HG02571 (cell line): ENCODE measurements at regions not wholly inside any gene's neighbourhood (a gene's known extent, or its start where the extent isn't known, plus 50 kb on each side); places are given as distances from the start of the nearest gene placed in this dataset.
"Not testable (repeated sequence)": the region's sequence is repeated elsewhere in the genome, so short reads cannot be mapped to it uniquely, and the experiment has no call there.

ENCODE experiments used
- ATAC-seq: cut with Tn5 transposase; IDR thresholded peaks from one replicate; pipeline ENCODE4 v1.9.1; 2021; ENCODE audit warnings: mild to moderate bottlenecking, moderate library complexity; ENCODE audit not compliant: unreplicated experiment

DNA sequence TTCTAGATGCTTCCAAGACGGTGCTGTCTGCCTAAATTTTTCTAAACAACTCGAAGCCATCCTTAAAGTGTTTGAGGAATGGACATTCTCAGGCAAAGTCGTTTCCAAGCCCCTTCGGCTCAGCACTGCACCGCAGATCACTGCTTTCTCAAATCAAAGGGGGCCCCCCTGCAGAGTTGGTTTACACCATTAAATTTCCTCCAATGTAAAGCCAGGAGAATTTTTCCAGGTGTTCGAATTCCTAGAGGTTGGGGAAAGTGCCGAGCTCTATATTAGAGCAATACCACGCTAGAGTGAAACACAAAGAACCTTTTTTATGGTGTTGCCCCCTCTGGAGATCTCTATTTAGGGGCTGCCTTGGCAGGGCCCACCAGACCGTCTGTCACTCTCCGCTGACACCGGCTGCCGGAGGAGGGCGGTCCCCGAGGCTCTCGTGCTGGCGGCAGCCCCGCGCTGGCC is 277.9 kb upstream of the NR2F2 start:
- ATAC-seq = no peak

DNA sequence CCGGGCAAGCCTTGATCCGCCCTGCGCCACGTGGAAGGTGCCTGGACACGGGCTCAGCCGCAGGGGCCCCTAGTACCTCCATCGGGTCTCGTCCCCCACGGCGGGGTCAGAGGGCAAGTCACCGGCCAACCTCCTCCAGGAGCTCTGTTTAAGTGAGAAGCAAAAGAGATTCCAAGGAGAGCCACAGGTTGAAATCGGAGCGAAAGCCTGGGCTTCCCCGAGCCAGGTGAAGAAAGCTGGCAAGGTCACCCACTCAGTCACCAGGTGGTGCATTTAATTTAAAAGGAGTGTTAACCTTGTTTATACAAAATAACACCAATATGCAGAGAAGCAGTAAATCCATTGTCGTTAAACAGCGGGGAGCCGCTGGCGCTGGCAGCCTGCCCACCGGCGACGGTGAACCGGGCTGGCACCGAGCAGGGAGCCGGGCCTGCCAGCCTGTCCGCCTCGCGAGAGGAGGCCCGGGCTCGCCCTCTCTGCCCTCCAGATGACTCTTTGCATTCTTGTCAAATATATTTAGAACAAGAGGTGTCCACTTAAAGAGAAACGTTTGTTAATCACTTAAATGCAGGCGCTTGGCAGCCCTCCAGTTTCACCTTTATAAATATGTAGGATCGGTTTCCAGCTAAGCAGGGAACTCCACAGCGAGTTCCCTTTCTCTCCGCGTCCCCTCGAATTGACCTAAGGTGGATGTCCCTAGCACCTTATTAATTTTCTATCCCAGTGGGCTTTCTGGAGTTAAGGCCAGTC is 277.3 kb upstream of the NR2F2 start:
- no peak for ATAC-seq

DNA sequence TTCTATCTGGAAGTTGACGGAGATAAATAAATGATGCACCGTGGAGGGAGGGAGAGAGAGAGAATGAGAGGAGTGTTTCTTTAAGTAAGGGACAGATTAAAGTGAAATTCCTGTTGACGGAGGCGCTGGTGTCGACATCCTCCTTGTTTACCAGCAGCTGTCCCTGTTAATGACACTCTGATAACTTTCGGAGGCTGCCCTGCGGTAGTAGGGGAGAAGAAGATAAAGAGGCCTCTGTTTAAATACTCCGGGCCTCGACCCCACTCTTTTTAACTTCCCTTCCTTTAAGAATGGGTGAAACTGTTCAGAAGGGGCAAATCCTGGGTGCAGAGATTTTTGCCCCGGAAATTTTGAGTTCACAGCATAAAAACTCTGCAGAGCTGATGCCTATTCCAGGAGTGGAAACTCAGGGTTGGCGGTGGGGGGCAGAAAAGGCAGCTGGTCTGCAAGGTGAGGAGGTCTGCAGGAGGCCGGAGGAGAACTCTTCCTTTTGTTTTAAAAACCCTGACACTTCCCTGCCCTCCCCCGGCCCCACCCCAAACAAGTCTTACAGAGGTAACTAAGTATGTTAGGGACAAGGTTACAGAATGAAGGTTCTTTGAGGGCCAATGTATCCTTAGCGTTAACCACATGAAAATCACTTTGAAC is 276.6 kb upstream of the NR2F2 start:
- no peak for ATAC-seq

DNA sequence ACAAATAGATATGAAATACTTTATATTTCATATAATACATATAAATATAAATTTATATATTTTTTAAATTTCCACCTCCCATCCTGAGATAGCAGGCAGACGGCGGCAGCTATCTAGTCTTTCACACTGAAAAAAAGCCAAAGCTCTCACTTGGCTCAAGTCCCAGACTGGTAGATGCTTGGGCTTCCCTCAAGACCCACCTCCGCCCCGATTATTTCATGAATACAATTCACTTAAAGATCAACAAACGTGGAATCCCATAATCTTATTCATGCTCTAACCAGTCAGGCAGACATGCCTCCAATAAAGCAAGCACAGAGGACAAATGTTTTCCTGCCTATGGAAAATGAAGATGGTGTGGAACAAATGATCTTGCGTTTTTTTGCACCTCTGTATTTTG is 275.9 kb upstream of the NR2F2 start:
- ATAC-seq = no peak

DNA sequence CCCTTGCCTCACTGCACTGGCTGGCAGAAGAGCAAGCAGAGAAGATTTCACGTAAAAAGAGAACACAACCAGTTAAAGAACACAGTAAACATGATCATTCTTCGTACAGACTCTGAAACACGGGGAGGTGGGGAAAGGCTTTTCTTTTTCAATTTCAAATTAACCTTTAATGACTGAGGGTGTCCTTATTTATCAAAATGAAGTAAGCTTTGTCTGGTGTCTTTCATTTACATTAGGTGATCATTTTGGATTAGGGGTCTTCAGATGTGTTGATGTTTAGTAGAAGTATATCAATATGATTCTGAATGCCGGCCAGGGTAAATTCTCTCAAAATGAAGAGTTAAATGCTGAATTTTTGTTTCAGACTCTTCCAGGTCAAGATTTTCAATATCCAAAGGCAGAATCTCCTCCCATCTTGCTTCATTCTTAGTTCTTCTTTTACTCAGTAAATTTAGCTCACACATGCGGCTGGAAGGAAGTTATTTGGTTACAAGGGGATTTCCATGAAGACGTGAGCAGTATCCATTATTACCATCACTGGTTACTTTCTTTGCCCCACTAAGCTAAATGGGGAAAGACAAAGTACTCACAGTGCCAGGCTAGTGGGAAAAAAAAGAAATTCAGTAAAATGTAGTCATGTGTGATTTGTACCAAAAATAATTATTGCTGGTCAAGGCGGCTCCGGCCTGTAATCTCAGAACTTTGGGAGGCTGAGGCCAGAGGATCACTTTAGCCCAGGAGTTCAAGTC is 272.2 kb upstream of the NR2F2 start:
- peak; percentile 89 for ATAC-seq

DNA sequence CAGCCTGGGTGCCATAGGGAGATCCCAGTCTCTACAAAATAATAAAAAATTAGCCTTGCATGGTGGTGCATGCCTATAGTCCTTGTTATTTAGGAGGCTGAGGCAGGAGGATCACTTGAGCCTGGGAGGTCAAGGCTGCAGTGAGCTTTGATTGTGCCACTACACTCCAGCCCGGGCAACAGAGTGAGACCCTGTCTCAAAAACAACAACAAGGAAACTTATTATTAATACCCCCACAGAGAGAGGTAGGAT is 271.7 kb upstream of the NR2F2 start:
- not testable (repeated sequence) for ATAC-seq

DNA sequence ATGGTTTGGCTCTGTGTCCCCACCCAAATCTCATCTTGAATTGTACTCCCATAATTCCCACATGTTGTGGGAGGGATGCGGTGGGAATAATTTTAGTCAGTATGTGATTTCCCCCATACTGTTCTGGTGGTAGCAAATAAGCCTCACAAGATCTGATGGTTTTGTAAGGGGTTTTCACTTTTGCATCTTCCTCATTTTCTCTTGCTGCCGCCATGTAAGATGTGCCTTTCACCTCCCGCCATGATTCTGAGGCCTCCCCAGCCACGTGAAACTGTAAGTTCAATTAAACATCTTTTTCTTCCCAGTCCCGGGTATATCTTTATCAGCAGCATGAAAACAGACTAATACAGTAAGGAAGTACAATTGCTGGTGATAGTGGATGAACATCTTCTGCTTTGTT is 269.9 kb upstream of the NR2F2 start:
- ATAC-seq = not testable (repeated sequence)

DNA sequence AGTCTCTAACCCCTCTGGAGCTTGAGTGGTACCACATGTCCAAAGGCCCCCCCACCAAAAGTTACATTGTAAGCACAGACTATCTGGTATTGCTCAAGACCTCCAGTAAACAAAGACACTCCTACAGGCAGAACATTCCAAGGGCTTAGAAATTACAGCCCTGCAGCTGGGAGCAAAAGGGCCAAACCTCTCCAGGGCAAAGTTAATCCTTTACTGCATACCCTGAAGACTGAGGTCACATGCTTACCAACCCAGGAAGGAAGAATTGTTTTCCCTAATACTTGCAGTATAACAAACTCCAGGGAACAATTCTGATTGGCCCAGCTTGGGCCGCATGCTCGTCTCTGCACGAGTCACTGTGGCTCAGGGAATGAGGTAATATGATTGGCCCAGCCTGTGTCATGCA is 266.1 kb upstream of the NR2F2 start:
- ATAC-seq = no peak

DNA sequence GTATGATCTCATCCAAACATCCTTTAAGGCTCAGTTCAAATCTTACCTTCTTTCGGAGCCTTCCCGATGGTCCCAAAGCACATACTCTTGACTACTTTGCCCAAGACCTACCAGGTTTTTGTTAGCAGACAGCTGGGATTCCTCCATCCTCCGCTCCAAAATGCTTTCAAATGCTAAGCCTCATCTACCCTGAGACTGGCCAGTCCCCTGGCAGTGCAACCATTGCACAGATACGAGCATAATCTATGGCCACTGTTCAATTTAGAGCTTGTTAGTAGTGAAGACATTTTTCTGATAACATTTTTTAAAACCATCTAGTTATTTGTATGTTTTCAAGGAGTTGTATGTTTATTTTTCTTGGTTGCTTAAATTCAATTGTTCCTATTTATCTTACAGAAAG is 264.4 kb upstream of the NR2F2 start:
- no peak for ATAC-seq

DNA sequence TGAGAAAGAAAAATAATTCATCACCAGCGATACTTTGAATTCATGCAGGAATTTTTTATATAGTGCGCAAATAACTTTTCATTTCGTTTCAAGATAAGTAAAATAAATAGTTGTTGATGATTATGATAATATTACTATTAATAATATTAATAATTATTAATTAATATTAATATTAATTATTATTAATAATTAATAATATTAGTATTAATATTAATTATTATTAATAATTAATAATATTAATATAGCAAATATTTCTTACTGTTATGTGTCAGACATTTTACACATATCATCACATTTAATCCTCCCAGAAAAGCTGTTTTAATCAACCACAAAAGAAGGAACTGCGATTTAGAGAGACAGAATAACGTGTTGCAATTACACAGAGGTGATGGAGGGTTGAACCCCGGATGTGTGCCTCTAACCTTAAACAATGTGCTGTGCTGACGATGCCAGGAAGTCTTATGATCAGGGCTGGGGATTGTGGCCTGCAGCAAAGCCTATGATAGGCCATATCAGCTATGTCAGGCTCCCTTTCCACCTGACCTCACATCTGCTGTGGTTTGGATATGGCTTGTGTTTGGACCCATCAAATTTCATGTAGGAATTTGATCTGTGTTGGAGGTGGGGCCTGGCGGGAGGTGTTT is 263.5 kb upstream of the NR2F2 start:
- ATAC-seq = no peak

DNA sequence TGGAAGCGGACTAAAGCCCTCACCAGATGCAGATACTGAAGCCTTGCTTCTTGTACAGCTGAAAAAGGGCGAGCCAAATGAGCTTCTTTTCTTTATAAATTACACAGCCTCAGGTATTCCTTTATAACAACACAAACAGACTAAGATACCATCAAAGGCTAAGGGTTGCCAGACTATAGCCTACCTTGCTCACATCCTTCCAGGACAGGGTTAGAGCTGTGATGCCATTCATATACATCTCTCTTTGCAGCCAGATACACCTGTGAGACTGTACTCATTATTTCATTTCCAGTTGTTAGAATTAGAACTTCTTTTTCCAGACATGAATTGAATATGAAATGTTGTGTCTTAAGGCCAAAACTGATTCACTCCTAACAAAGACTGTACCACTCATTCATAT is 262.8 kb upstream of the NR2F2 start:
- no peak for ATAC-seq

DNA sequence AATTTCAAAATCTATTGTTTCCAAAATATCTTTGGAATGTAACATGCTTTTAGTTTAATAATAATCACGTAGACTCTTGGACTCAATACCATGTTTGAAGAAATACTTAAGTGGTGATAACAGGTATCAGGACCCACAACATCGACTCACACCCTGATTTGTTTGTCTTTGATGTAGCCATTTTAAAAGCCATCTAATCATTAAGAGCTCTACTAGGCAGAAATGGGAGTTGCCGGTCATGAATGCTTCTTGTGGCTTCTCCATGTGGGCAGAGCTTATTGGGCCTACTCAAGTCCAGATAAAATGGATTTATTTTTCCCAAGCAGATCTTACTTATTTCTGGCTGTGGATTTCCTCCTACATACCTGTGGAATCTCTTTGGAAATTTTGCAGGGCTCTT is 261.6 kb upstream of the NR2F2 start:
- no peak for ATAC-seq

DNA sequence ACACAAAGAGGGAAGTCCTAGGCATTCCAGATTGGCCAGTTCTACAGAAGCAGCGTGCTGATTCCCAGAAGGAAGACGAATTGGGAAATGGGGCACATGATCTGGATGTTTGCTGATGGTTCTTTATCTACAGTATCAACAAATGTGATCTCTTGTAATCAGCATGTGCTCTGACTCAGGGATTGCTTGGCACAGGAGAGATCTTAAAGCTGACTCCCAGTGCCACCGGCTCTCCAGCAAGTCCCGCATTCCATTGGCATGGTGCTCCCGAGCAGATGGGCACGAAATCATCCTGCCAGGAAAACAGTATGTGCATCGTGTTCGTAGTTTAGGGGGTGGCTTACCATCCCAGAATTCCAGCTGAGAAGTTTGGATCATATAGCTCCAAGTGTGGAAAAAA is 259.9 kb upstream of the NR2F2 start:
- ATAC-seq = no peak

DNA sequence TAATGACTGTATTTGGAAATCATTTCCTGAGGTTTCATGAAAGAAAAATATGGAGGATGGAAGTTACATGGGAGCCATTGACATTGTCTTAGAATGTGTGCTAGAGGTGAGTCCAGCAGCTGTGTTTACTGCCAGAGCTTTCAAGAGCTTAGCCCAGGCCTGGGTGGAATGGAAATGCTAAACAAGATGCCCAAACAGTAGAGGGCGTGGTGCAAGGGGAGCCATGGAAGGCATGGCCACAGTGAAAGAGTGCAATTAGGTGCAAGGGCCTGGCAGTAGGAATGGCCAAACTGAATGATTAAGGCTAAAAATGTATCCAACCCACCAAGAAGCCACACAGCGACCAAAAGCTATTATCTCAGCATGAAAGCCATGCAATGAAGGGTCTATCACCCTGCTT is 257.7 kb upstream of the NR2F2 start:
- ATAC-seq = no peak

DNA sequence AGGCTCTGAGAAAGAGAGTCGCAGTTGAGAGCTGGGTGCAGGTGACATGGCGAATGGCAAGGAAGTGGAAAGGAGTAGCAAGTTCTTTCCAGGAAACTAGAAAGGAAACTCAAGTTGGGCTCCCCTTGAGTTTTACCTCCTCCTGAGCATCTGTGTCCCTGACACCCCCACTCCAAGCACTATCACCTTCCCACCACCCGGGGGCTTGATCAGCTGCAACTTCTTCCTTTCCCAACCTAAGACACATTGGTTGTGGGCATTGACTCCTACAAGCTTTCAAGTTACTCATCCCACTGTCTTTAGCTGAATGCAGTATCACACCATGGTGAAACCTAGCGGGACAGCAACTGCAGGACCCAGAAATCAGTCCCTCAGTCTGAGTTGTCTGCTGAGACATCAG is 256.6 kb upstream of the NR2F2 start:
- no peak for ATAC-seq

DNA sequence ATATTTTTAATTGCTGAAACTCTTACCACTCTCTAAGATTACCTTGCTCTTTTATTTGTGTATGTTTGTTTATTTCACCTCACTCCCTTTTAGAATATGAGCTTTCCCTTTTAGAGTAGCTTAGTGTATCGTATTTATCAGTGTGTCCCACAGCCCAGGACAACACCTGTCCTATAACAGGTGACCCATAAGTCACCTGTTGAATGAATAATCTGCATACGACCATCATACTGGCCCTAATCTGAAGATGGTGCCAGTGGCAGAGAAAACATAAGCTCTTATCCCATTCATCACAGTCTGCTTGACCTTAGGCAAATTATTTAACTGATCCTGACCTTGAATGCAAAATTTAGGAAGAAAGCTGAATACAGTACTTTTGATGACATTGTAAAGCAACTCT is 254.6 kb upstream of the NR2F2 start:
- ATAC-seq = no peak

DNA sequence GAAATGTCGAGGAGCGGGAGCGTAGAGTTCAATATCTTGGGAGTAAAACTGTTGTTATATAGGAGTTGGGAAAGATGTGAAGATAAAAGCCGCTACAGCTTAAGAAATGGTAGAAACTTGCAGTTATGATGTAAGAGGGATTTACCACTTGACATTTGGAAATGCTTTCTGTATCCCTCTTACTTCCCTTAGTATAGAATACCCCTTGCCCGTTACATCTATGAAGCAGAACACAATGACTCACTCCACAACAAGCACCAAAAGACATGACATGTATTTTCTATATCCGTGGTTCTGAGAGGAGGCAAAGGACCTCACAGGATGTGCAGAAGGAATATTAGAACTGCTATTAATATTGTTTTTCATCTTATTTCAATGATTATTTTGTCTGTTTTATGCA is 254.2 kb upstream of the NR2F2 start:
- no peak for ATAC-seq

DNA sequence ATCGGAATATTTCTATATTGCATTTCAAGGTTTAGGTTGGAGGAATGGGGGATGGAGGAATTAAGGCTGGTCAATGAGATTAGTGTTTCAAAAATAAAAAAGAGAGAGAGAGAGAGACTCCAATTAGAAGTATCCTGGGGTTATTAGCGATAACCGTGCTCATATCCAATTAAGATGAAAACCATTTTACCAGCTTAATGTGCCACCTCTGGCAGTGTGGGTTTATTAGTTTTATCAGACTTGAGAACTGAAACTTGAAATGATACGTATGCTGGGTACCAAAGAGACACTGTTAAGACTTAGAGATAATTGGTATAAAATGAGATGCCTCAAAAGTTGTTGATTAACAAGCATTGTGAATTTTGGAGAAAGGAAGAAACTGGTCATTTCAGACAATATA is 251.5 kb upstream of the NR2F2 start:
- no peak for ATAC-seq

DNA sequence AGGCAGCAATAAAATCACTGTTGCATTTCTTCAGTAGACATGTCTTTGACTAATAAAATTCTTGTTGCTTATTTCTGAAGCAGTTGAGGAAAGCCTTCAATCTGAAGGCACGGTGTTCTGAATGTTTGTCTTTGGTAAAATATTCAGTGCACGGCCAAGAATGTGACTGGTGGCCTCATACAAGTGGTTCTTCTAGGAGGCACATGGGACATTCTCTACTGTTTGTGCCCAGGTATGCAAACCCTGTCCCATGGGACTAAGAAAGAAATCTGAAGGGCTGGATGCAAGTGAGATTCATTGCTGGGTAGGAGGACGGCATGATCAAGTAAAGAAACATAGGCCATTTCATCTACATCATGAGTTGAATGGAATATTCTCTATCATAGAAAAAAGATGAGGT is 250.6 kb upstream of the NR2F2 start:
- no peak for ATAC-seq

DNA sequence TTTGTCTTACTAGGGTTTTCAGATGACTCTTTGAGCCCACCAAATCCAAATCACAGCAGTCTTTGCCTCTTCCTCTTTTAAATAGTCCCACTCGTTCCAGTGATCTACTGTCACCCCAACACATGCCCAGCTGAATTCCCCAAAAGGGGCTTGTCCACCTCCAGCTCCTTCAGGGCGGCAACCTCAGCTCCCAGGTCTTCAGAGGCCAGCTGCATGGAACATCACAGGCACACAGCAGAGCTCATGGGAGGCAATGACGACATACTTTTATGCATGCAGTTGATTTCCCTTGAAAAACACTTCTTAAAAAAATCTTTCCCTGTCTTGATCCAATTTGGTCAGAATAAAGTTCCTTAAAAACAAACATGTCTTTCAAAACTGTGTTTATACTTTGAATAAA is 244.3 kb upstream of the NR2F2 start:
- ATAC-seq = no peak

DNA sequence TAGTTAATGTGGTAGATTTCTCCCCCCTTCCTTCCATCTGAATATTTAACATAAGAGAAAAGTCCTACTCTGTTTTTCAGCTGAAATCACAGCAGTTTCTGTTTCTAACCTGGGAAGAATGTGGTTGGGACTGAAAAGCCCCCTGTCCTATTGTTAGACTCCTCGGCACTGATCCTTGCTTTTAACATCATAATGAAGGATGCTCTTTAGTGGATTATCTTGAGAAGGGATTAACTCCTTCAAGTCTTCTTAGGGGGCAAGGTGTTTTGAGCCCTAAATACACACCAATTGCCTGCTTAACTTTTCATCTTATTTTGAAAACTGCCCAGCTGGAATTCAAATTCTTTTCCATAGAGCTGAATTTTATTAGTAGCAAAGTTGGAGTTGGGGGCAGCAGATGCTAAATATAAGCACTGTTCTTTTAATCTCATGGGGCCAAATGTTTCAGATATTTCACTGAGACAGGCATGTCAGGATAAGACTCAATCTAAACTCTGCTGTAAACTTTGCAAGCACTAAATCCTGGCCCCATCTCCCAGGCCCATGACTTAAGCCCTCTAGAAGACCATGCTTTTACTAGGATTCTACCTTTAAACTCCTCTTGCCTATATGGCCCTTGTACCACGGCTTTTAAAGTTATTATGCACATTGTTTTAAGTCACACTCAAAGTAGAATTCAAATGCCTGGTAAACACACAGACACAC is 243.2 kb upstream of the NR2F2 start:
- no peak for ATAC-seq
